Astrocyte (in vitro differentiated cells and primary cell): ENCODE measurements at regions not wholly inside any gene's neighbourhood (a gene's known extent, or its start where the extent isn't known, plus 50 kb on each side); places are given as distances from the start of the nearest gene placed in this dataset.

Experiments
- DNase-seq: peaks from one replicate; pipeline ENCODE4 v3.0.0-alpha.2; 2010; ENCODE audit warnings: low read depth
- FAIRE-seq: peaks from 2 replicates; lab custom pipeline; 2011; peaks lifted over from hg19 to GRCh38; lab: Jason Lieb, UNC
- H2AFZ ChIP-seq: 2 replicates; pipeline ENCODE4 v1.6.0; 2012; ENCODE audit warnings: low read depth, low read length, inconsistent platforms
- H3K27ac ChIP-seq: 2 replicates; pipeline ENCODE4 v1.5.1; 2011; ENCODE audit warnings: low read depth, low read length, inconsistent platforms
- H3K27me3 ChIP-seq: 2 replicates; pipeline ENCODE4 v1.6.0; 2011; ENCODE audit warnings: low read length, inconsistent platforms; ENCODE audit not compliant: insufficient read depth
- H3K36me3 ChIP-seq: 2 replicates; pipeline ENCODE4 v1.5.1; 2011; ENCODE audit warnings: low read length, inconsistent platforms; ENCODE audit not compliant: insufficient read depth
- H3K4me1 ChIP-seq: 2 replicates; pipeline ENCODE4 v1.5.1; 2011; ENCODE audit warnings: low read length, inconsistent platforms; ENCODE audit not compliant: insufficient read depth
- H3K4me2 ChIP-seq: 2 replicates; pipeline ENCODE4 v1.6.0; 2012; ENCODE audit warnings: low read length, inconsistent platforms
- H3K4me3 ChIP-seq: 2 replicates; pipeline ENCODE4 v1.5.1; 2011; ENCODE audit warnings: low read depth, mild to moderate bottlenecking, low read length, inconsistent platforms; ENCODE audit not compliant: insufficient read depth
- H3K79me2 ChIP-seq: 2 replicates; pipeline ENCODE4 v1.6.0; 2012; ENCODE audit warnings: mild to moderate bottlenecking, low read length, inconsistent platforms; ENCODE audit not compliant: insufficient read depth
- H3K9ac ChIP-seq: 2 replicates; pipeline ENCODE4 v1.6.0; 2012; ENCODE audit warnings: mild to moderate bottlenecking, low read length, inconsistent platforms
- H3K9me3 ChIP-seq: 2 replicates; pipeline ENCODE4 v1.5.1; 2012; ENCODE audit warnings: low read depth, mild to moderate bottlenecking, low read length, inconsistent platforms; ENCODE audit not compliant: insufficient read depth
- H4K20me1 ChIP-seq: 2 replicates; pipeline ENCODE4 v1.6.0; 2012; ENCODE audit warnings: low read length, inconsistent platforms; ENCODE audit not compliant: insufficient read depth
- H3K27ac Mint-ChIP-seq: one replicate; pipeline ENCODE4 v1.8.0; 2021; ENCODE audit warnings: mild to moderate bottlenecking, mixed read lengths; ENCODE audit not compliant: unreplicated experiment
- H3K27me3 Mint-ChIP-seq: one replicate; pipeline ENCODE4 v1.8.0; 2021; ENCODE audit warnings: low read depth, mixed read lengths; ENCODE audit not compliant: unreplicated experiment
- H3K36me3 Mint-ChIP-seq: one replicate; pipeline ENCODE4 v1.8.0; 2021; ENCODE audit warnings: low read depth, mixed read lengths; ENCODE audit not compliant: unreplicated experiment
- H3K4me1 Mint-ChIP-seq: one replicate; pipeline ENCODE4 v1.8.0; 2021; ENCODE audit warnings: low read depth, mixed read lengths; ENCODE audit not compliant: unreplicated experiment
- H3K4me3 Mint-ChIP-seq: one replicate; pipeline ENCODE4 v1.8.0; 2021; ENCODE audit warnings: mild to moderate bottlenecking, moderate library complexity, mixed read lengths; ENCODE audit not compliant: unreplicated experiment
- H3K9me3 Mint-ChIP-seq: one replicate; pipeline ENCODE4 v1.8.0; 2021; ENCODE audit warnings: mild to moderate bottlenecking, mixed read lengths; ENCODE audit not compliant: unreplicated experiment
- EZH2 ChIP-seq: IDR thresholded peaks from 2 replicates; pipeline ENCODE4 v1.6.1; 2012; ENCODE audit warnings: mild to moderate bottlenecking, low read length, inconsistent platforms; ENCODE audit not compliant: insufficient read depth
- TF ChIP-seq, protein P1 (sequence below): IDR thresholded peaks from 2 replicates; pipeline ENCODE4 v1.5.1; 2011; ENCODE audit warnings: low read depth, mild to moderate bottlenecking, inconsistent platforms, low read length, moderate library complexity; ENCODE audit not compliant: insufficient read depth

DNA sequence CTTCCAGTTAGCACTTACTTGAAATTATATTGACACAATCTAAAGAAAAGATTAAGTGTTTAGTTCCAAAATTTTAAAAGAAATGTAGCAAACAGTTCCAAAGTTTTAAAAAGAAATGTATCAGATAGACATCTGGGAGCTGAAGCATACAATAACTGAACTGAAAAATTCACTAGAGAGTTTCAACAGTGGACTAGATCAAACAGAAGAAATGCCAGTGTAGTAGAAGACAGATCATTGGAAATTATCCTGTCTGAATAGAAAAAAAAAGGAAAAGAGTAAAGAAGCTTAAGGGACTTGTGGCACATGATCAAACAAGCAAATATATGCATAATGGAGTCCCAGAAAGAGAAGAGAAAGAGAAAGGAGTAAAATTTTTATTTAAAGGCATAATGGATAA, 261.4 kb downstream of the LAS1L start:
- no peaks in the 10 kb centered on the region for H3K27me3 Mint-ChIP-seq
- H3K4me2 ChIP-seq: no peak overlapping the region
- no peak overlapping the region for H3K27ac Mint-ChIP-seq
- TF ChIP-seq, protein P1, sequence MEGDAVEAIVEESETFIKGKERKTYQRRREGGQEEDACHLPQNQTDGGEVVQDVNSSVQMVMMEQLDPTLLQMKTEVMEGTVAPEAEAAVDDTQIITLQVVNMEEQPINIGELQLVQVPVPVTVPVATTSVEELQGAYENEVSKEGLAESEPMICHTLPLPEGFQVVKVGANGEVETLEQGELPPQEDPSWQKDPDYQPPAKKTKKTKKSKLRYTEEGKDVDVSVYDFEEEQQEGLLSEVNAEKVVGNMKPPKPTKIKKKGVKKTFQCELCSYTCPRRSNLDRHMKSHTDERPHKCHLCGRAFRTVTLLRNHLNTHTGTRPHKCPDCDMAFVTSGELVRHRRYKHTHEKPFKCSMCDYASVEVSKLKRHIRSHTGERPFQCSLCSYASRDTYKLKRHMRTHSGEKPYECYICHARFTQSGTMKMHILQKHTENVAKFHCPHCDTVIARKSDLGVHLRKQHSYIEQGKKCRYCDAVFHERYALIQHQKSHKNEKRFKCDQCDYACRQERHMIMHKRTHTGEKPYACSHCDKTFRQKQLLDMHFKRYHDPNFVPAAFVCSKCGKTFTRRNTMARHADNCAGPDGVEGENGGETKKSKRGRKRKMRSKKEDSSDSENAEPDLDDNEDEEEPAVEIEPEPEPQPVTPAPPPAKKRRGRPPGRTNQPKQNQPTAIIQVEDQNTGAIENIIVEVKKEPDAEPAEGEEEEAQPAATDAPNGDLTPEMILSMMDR: no peak
- no peak for TF ChIP-seq EZH2
- H3K4me3 ChIP-seq: no peak overlapping the region
- H3K4me1 Mint-ChIP-seq: no peaks in the 10 kb centered on the region
- H3K36me3 Mint-ChIP-seq: no peaks in the 10 kb centered on the region
- no peaks in the 10 kb centered on the region for H4K20me1 ChIP-seq
- no peaks in the 10 kb centered on the region for H3K27me3 ChIP-seq
- H3K4me1 ChIP-seq: no peaks in the 10 kb centered on the region
- FAIRE-seq (no peak), DNase-seq (no peak)
- no peaks in the 10 kb centered on the region for H3K9me3 Mint-ChIP-seq
- no peak overlapping the region for H3K27ac ChIP-seq
- H3K9me3 ChIP-seq: no peaks in the 10 kb centered on the region
- no peak overlapping the region for H2AFZ ChIP-seq
- no peaks in the 10 kb centered on the region for H3K36me3 ChIP-seq
- no peaks in the 10 kb centered on the region for H3K79me2 ChIP-seq
- H3K9ac ChIP-seq: no peak overlapping the region
- H3K4me3 Mint-ChIP-seq: no peak overlapping the region

DNA sequence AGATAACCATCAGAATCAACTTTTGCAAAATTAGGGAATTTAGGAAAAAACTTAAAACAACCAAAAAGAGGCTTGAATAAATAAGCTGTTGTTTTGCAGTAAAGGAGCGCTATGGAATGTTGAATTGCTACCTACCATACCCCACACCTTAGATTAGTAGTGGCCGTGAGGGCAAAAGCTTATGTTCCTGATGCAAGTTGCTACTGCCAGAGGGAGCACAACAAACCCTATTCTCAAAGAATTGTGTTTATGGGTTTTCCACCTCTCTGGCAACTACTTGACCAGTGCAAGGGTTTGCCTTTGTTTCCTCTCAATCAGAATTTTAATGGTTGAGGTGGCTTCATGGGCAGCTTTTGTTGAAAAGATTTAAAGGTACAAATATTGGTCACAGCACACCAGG, 268.1 kb downstream of the LAS1L start:
- H3K9me3 ChIP-seq: no peaks in the 10 kb centered on the region
- no peak overlapping the region for H2AFZ ChIP-seq
- H3K36me3 Mint-ChIP-seq: no peaks in the 10 kb centered on the region
- no peak overlapping the region for H3K4me3 ChIP-seq
- no peak overlapping the region for H3K4me3 Mint-ChIP-seq
- H3K27ac Mint-ChIP-seq: no peak overlapping the region
- H3K9me3 Mint-ChIP-seq: no peaks in the 10 kb centered on the region
- no peaks in the 10 kb centered on the region for H3K27me3 Mint-ChIP-seq
- no peak for DNase-seq
- H3K4me1 Mint-ChIP-seq: no peaks in the 10 kb centered on the region
- TF ChIP-seq, protein P1: no peak
- no peak for TF ChIP-seq EZH2
- no peaks in the 10 kb centered on the region for H3K4me1 ChIP-seq
- no peaks in the 10 kb centered on the region for H3K27me3 ChIP-seq
- H3K36me3 ChIP-seq: no peaks in the 10 kb centered on the region
- FAIRE-seq: no peak
- no peaks in the 10 kb centered on the region for H3K79me2 ChIP-seq
- H4K20me1 ChIP-seq: no peaks in the 10 kb centered on the region
- no peak overlapping the region for H3K9ac ChIP-seq
- H3K4me2 ChIP-seq: no peak overlapping the region
- H3K27ac ChIP-seq: no peak overlapping the region

DNA sequence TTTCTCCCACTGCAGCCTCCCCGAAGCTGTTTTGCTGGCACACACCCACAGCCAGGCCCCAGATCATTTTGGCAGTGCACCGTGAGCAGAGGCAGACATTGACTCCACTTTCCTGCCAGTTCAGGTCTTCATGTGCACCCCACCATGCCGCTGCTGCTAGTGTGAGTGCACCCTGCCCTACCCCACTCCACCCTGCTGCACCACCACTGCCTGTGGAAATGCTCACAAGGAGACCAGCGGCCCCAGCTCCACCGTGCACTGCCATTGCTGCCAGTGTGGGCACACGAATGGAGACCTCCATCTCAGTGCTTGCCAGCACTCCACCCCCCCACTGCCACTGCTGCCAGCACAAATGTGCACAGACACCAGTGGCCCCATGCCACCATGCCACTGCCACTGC, 277.6 kb upstream of the ZC4H2 start:
- Histone ChIP-seq H3K4me3 (no peak overlapping the region), H3K4me2 (no peak overlapping the region), H4K20me1 (no peaks in the 10 kb centered on the region), H3K4me1 (no peaks in the 10 kb centered on the region), H3K79me2 (no peaks in the 10 kb centered on the region), H3K9me3 (no peaks in the 10 kb centered on the region), H3K9ac (no peak overlapping the region), H3K36me3 (no peaks in the 10 kb centered on the region), H2AFZ (no peak overlapping the region), H3K27me3 (no peaks in the 10 kb centered on the region), H3K27ac (no peak overlapping the region)
- DNase-seq (no peak), FAIRE-seq (no peak)
- no peaks in the 10 kb centered on the region for H3K27me3 Mint-ChIP-seq
- no peaks in the 10 kb centered on the region for H3K36me3 Mint-ChIP-seq
- H3K9me3 Mint-ChIP-seq: peaks cover 2% of the 10 kb centered on the region
- TF ChIP-seq, protein P1: no peak
- TF ChIP-seq EZH2: no peak
- no peak overlapping the region for H3K27ac Mint-ChIP-seq
- no peak overlapping the region for H3K4me3 Mint-ChIP-seq
- peaks cover 4% of the 10 kb centered on the region for H3K4me1 Mint-ChIP-seq
